GM23338 (cell line): ENCODE measurements at regions not wholly inside any gene's neighbourhood (a gene's known extent, or its start where the extent isn't known, plus 50 kb on each side); places are given as distances from the start of the nearest gene placed in this dataset.

Experiments
- ATAC-seq: fragments of 200-7000 bp; cut with Tn5 transposase; 3 replicates; pipeline ENCODE4 v1.9.1; 2020
- DNase-seq: peaks from one replicate; pipeline ENCODE4 v3.0.0-alpha.2; 2015; ENCODE audit warnings: low spot score
- H2AFZ ChIP-seq: fragments of 200-600 bp; sonication (generic); 2 replicates; pipeline ENCODE4 v1.8.0; 2016; ENCODE audit warnings: antibody characterized with exemption, mild to moderate bottlenecking, moderate library complexity
- H3F3A ChIP-seq: fragments of 200-600 bp; sonication (generic); replicated peaks from 2 replicates; pipeline ENCODE4 v1.8.0; 2017; ENCODE audit warnings: antibody characterized with exemption, mixed run types, low read depth
- H3K27ac ChIP-seq: fragments of 200-600 bp; sonication (generic); 2 replicates; pipeline ENCODE4 v1.6.1; 2016; ENCODE audit warnings: low read depth
- H3K27me3 ChIP-seq: fragments of 200-600 bp; sonication (generic); 2 replicates; pipeline ENCODE4 v1.8.0; 2016; ENCODE audit warnings: mild to moderate bottlenecking, mixed run types, moderate library complexity; ENCODE audit not compliant: insufficient read depth
- H3K36me3 ChIP-seq: fragments of 200-600 bp; sonication (generic); 2 replicates; pipeline ENCODE4 v1.8.0; 2016; ENCODE audit warnings: mild to moderate bottlenecking; ENCODE audit not compliant: insufficient read depth
- H3K4me1 ChIP-seq: fragments of 200-600 bp; sonication (generic); 2 replicates; pipeline ENCODE4 v1.8.0; 2016; ENCODE audit warnings: mild to moderate bottlenecking, moderate library complexity; ENCODE audit not compliant: insufficient read depth
- H3K4me2 ChIP-seq: fragments of 200-600 bp; sonication (generic); 2 replicates; pipeline ENCODE4 v1.7.1; 2017; ENCODE audit warnings: mixed run types
- H3K4me3 ChIP-seq: fragments of 200-600 bp; sonication (generic); 2 replicates; pipeline ENCODE4 v1.6.1; 2016; ENCODE audit warnings: mixed run types
- H3K79me2 ChIP-seq: fragments of 200-600 bp; sonication (generic); replicated peaks from 2 replicates; pipeline ENCODE4 v1.8.0; 2017; ENCODE audit warnings: mild to moderate bottlenecking; ENCODE audit not compliant: insufficient read depth
- H3K9me2 ChIP-seq: fragments of 200-600 bp; sonication (generic); 2 replicates; pipeline ENCODE4 v1.8.0; 2017; ENCODE audit not compliant: insufficient read depth
- H4K20me1 ChIP-seq: fragments of 200-600 bp; sonication (generic); replicated peaks from 2 replicates; pipeline ENCODE4 v1.8.0; 2017; ENCODE audit warnings: mild to moderate bottlenecking; ENCODE audit not compliant: insufficient read depth
- H3K27ac Mint-ChIP-seq: 2 replicates; pipeline ENCODE4 v1.8.0; 2020; ENCODE audit warnings: inconsistent platforms, mild to moderate bottlenecking, moderate library complexity, mixed read lengths
- H3K27me3 Mint-ChIP-seq: 3 replicates; pipeline ENCODE4 v1.8.0; 2022; ENCODE audit warnings: low read depth, mild to moderate bottlenecking, moderate library complexity, mixed read lengths, inconsistent platforms; ENCODE audit not compliant: insufficient read depth, poor library complexity
- H3K36me3 Mint-ChIP-seq: 3 replicates; pipeline ENCODE4 v1.8.0; 2021; ENCODE audit warnings: low read depth, mild to moderate bottlenecking, inconsistent platforms, moderate library complexity, mixed read lengths
- H3K4me1 Mint-ChIP-seq: 3 replicates; pipeline ENCODE4 v1.8.0; 2020; ENCODE audit warnings: mild to moderate bottlenecking, inconsistent platforms, mixed read lengths
- H3K4me3 Mint-ChIP-seq: 3 replicates; pipeline ENCODE4 v1.8.0; 2021; ENCODE audit warnings: moderate library complexity, mild to moderate bottlenecking, inconsistent platforms, mixed read lengths
- H3K9me3 Mint-ChIP-seq: 3 replicates; pipeline ENCODE4 v1.8.0; 2020; ENCODE audit warnings: moderate library complexity, mild to moderate bottlenecking, inconsistent platforms, mixed read lengths
- CREB1 ChIP-seq: fragments of 250-450 bp; sonication (Bioruptor Pico); IDR thresholded peaks from 2 replicates; pipeline ENCODE4 v1.5.0; 2020; ENCODE audit warnings: low read depth, mild to moderate bottlenecking, moderate library complexity
- ETS1 ChIP-seq: IDR thresholded peaks from 2 replicates; pipeline ENCODE4 v1.6.1; 2016; ENCODE audit warnings: antibody characterized with exemption
- EZH2phosphoT487 ChIP-seq: fragments of 200-600 bp; sonication (generic); IDR thresholded peaks from one replicate; pipeline ENCODE4 v1.8.1; 2018; ENCODE audit warnings: antibody characterized with exemption; ENCODE audit not compliant: unreplicated experiment
- REST ChIP-seq: IDR thresholded peaks from one replicate; pipeline ENCODE4 v1.6.1; 2018; ENCODE audit warnings: antibody characterized with exemption; ENCODE audit not compliant: unreplicated experiment
- STAT1 ChIP-seq: IDR thresholded peaks from one replicate; pipeline ENCODE4 v1.6.1; 2016; ENCODE audit warnings: antibody characterized with exemption; ENCODE audit not compliant: unreplicated experiment
- ZNF462 ChIP-seq: fragments of 250-450 bp; sonication (Bioruptor Pico); IDR thresholded peaks from 2 replicates; pipeline ENCODE4 v1.5.0; 2020; ENCODE audit warnings: mild to moderate bottlenecking, moderate library complexity

DNA sequence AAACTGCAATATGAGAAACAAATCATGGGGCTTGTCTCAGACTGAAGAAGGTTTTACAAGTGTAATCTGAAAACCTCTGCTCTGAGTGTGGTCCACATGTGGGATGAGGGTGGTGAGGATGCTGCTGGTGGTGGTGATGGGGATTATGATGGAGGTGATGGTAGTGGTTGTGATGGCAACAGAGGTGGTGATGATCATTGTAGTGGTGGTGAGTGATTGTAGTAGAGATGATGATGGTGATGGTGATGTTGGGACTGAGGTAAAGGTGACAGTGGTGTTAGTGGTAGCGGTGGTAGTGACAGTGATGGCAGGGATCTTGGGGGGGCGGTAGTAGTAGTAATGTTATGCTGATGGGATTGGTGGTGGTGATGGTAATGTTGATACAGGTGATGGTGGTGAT lies 217.8 kb downstream of the ANAPC1 start (continued):
- no peak for TF ChIP-seq REST

- Histone ChIP-seq H3K27ac (no peak overlapping the region), H4K20me1 (no peaks in the 10 kb centered on the region), H3K9me2 (peaks cover 14% of the 10 kb centered on the region; the same call in 1 of the 2 replicates), H3K79me2 (no peaks in the 10 kb centered on the region), H3K27me3 (no peaks in the 10 kb centered on the region), H3F3A (no peaks in the 10 kb centered on the region), H3K4me1 (no peaks in the 10 kb centered on the region), H3K36me3 (no peaks in the 10 kb centered on the region), H3K4me2 (no peak overlapping the region), H3K4me3 (no peak overlapping the region), H2AFZ (no peak overlapping the region)
- H3K27ac Mint-ChIP-seq: no peak overlapping the region
- no peaks in the 10 kb centered on the region; the same call in 2 of the 3 replicates for H3K4me1 Mint-ChIP-seq
- no peak overlapping the region for H3K4me3 Mint-ChIP-seq
- H3K27me3 Mint-ChIP-seq: peaks cover 7% of the 10 kb centered on the region
- DNase-seq: no peak
- ATAC-seq: no peak
- H3K9me3 Mint-ChIP-seq: peaks cover 39% of the 10 kb centered on the region
- H3K36me3 Mint-ChIP-seq: peaks cover 25% of the 10 kb centered on the region
- TF ChIP-seq EZH2phosphoT487 (no peak), ZNF462 (CRISPR knock-in tag) (no peak), STAT1 (no peak), CREB1 (CRISPR knock-in tag) (no peak), ETS1 (no peak)
These were observed 217.0 kb downstream of the ANAPC1 start for GRCh38 chr2:111667001-111667400.
